ENCODE measurements at regions not wholly inside any gene's neighbourhood (a gene's known extent, or its start where the extent isn't known, plus 50 kb on each side); places are given as distances from the start of the nearest gene placed in this dataset.

- DNase-seq = no peak
These were observed 58.3 kb downstream of the TRIML1 start for GRCh38 chr4:188197566-188197965.

- DNase-seq = no peak
These were observed 59.9 kb downstream of the TRIML1 start for GRCh38 chr4:188198982-188199792.

- no peak for DNase-seq
These were observed 62.6 kb downstream of the TRIML1 start for GRCh38 chr4:188201851-188202250.

- no peak for DNase-seq
These were observed 67.5 kb downstream of the TRIML1 start for GRCh38 chr4:188206783-188207182.

- no peak for DNase-seq
These were observed 75.6 kb downstream of the TRIML1 start for GRCh38 chr4:188214861-188215260.

GRCh38 chr4:188218392-188218791, 79.2 kb downstream of the TRIML1 start:
- DNase-seq = no peak

- no peak for DNase-seq
These were observed 80.8 kb downstream of the TRIML1 start for GRCh38 chr4:188220006-188220405.

- no peak for DNase-seq
These were observed 81.8 kb downstream of the TRIML1 start for GRCh38 chr4:188221090-188221489.

GRCh38 chr4:188228279-188228678, 89.0 kb downstream of the TRIML1 start:
- no peak for DNase-seq

- no peak for DNase-seq
These were observed 93.2 kb downstream of the TRIML1 start for GRCh38 chr4:188232428-188232827.

- no peak for DNase-seq
These were observed 102.8 kb downstream of the TRIML1 start for GRCh38 chr4:188242041-188242440.

- DNase-seq = no peak
These were observed 106.4 kb downstream of the TRIML1 start for GRCh38 chr4:188245651-188246050.

GRCh38 chr4:188246488-188246887, 107.2 kb downstream of the TRIML1 start:
- DNase-seq = no peak

- DNase-seq = no peak
These were observed 115.0 kb downstream of the TRIML1 start for GRCh38 chr4:188254211-188254610.

GRCh38 chr4:188262464-188262863, 123.2 kb downstream of the TRIML1 start:
- no peak for DNase-seq

- no peak for DNase-seq
These were observed 124.1 kb downstream of the TRIML1 start for GRCh38 chr4:188263321-188263720.

GRCh38 chr4:188266386-188266785, 127.1 kb downstream of the TRIML1 start:
- DNase-seq = no peak

GRCh38 chr4:188268131-188268908, 129.1 kb downstream of the TRIML1 start:
- DNase-seq = no peak

GRCh38 chr4:188270273-188271069, 131.2 kb downstream of the TRIML1 start:
- no peak for DNase-seq

GRCh38 chr4:188275686-188276085, 136.4 kb downstream of the TRIML1 start:
- DNase-seq = no peak

GRCh38 chr4:188279184-188279583, 139.9 kb downstream of the TRIML1 start:
- no peak for DNase-seq

- DNase-seq = no peak
These were observed 143.4 kb downstream of the TRIML1 start for GRCh38 chr4:188282471-188283232.
